T-helper 1 cell treated with Interleukin-12 subunit alpha and Interleukin-12 subunit beta and Interleukin-4 antibody, amounts not matched to agents 30 ng/mL and 1 ng/mL, for 36 hours (primary cell): ENCODE measurements at regions not wholly inside any gene's neighbourhood (a gene's known extent, or its start where the extent isn't known, plus 50 kb on each side); places are given as distances from the start of the nearest gene placed in this dataset.
"Not testable (repeated sequence)": the region's sequence is repeated elsewhere in the genome, so short reads cannot be mapped to it uniquely, and the experiment has no call there.

Source experiments
- intact Hi-C: fragments of 100-400 bp; cut with micrococcal nuclease; formaldehyde crosslinking; loops from one replicate; pipeline ENCODE4 v1.15.1; 2024

- intact Hi-C loops = not testable (repeated sequence)
Measured at GRCh38 chr2:111471791-111472530, 351.2 kb downstream of the BCL2L11 start.

DNA sequence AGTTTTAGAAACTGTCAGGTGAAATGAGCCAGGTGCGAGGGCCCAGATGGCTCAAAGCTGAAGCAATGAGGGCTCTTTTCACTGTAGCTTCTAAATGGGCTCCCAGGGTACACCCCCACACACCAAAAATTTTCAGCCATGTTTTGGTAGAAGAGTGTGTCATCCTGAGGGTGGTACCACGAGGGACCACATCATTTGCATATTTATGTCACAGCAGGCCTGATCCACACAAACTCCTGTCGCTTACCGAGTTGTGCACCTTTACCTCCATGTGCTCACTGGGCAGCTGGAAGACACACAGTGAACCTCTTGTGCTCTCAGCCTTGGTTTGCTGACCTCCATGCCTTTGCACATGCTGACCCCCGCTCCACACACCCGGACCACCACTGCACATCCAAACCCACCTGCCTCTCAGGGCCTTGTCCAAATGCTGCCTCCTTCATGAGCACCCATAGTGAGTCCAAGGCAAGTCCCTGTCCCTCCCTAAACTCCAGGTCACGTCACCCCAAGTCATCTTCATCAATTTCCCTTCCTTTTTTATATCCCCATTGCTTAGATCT, 352.2 kb downstream of the BCL2L11 start:
- intact Hi-C loops = not testable (repeated sequence)

DNA sequence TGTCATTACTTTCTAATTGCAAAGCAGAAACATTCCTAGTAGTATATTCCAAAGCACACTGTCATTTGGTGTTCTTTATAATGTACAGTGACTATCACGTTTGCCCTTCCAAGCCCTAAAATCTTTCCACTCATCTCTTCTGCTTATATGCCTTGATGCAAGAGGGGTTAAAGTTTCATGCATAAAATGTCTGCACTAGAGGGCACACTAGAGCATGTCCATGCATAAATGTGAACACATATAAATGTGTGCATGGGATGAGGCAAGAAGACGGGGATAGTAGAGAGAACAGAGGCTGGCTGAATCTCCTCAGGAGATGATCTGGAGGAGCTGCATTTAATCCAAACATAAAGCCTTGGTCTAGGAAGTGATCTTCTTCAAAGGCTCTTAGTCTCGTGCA, 352.8 kb downstream of the BCL2L11 start:
- intact Hi-C loops = not testable (repeated sequence)

DNA sequence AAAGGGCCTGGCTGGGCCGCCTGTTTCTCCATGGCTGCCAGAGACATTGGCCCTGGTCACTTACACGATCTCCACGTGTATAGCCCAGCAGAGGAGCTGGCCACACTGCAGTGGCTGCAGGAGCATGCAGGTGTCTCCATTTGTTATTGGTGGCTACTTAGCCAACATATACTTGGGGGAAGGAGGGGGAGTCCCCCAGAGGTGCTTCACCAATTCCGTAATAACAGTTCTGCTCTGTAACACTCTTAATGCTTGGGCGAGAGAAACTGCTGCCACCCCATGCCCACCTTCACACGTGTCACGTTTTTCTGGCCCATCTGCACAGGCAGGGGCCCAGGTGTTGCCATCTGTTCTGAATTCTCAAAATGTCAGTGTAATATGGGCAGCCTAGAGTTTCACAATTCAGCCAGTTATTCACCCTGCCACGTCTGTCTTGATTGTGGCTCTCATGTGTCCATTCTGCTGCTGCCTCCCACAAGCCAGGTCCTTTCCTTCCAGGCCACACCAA, 353.5 kb downstream of the BCL2L11 start:
- intact Hi-C loops = not testable (repeated sequence)

GRCh38 chr2:111478335-111478734, 357.6 kb downstream of the BCL2L11 start:
- intact Hi-C loops = not testable (repeated sequence)

DNA sequence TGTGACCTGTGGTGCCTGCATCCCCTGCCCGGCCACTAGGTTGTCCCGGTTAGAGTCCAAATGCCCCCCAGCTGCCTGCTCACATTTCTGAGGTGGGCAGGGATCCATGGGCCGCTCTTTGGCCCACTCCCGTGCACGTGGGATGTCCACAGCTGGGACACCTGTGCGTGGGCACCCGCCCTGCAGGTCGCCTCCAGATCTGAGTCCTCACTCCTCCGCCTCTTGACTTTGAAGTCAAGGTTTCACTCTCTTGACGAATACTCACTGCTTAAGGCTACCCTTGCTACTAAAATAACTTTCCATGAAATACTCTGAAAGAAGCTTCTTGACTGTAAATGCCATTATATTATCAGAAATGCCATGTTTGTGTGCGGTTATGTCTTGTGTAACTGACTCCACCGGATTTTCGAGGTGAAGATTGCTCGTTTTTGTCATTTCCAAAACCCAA, 358.2 kb downstream of the BCL2L11 start:
- intact Hi-C loops = not testable (repeated sequence)

- intact Hi-C loops = loop anchor here (10.0 kb wide), 2 partner anchors 155 to 225 kb away; no protein-coding TSS in a partner anchor
Measured at GRCh38 chr2:111480016-111480625, 359.4 kb downstream of the BCL2L11 start.

- intact Hi-C loops = loop anchor here (10.0 kb wide), 2 partner anchors 154 to 224 kb away; no protein-coding TSS in a partner anchor
Measured at GRCh38 chr2:111480633-111481032, 359.9 kb downstream of the BCL2L11 start.

DNA sequence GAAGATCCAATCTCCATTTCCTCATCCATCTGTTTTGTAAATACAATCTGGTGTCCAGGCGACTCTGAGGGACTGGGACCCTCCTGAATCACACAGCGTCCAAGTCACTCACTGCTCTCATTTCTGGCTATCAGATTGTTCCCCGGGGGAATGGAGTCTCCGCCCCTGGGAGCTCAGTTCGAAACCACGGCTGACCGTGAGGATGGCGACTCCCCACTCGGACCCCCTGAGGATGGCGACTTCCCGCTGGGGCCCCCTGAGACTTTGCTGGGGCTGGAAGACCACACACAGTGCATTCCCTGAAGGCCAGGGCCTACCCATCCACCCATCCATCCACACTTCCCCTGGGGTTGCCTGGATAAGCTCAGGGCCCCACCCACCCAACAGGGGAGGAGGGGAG, 360.5 kb downstream of the BCL2L11 start:
- intact Hi-C loops = loop anchor here (10.0 kb wide), 2 partner anchors 154 to 224 kb away; no protein-coding TSS in a partner anchor

- intact Hi-C loops = loop anchor here (10.0 kb wide), 2 partner anchors 152 to 222 kb away; no protein-coding TSS in a partner anchor
Measured at GRCh38 chr2:111482987-111483679, 362.4 kb downstream of the BCL2L11 start.

- intact Hi-C loops = loop anchor here (10.0 kb wide), 2 partner anchors 151 to 221 kb away; no protein-coding TSS in a partner anchor
Measured at GRCh38 chr2:111484097-111484496, 363.4 kb downstream of the BCL2L11 start.

GRCh38 chr2:111485895-111486294, 365.2 kb downstream of the BCL2L11 start:
- intact Hi-C loops = loop anchor here (10.0 kb wide), 2 partner anchors 149 to 219 kb away; no protein-coding TSS in a partner anchor

DNA sequence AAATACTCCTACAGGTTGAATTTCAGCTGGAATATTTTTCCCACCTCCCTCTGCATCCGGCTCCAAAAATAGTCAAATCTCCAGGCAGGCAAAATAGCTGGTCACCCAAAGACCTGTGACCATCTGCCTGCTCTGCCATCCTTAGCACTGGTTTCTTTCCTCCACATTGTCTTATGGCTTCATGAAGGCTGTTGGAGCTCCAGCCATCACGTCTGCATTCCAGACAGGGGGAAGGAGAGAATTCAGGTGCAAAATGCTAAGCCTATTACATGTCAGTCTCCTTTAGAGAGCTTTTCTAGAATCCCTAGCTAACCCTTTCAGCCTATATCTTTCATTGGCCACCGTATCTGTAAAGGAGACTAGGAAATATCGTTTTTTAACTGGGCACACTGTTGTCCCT, 367.7 kb downstream of the BCL2L11 start:
- intact Hi-C loops = loop anchor here (10.0 kb wide), 2 partner anchors 146 to 216 kb away; no protein-coding TSS in a partner anchor

- intact Hi-C loops = loop anchor here (10.0 kb wide), 2 partner anchors 145 to 215 kb away; no protein-coding TSS in a partner anchor
Measured at GRCh38 chr2:111489460-111489859, 368.7 kb downstream of the BCL2L11 start.

- intact Hi-C loops = not testable (repeated sequence)
Measured at GRCh38 chr2:111491181-111491580, 370.5 kb downstream of the BCL2L11 start.

DNA sequence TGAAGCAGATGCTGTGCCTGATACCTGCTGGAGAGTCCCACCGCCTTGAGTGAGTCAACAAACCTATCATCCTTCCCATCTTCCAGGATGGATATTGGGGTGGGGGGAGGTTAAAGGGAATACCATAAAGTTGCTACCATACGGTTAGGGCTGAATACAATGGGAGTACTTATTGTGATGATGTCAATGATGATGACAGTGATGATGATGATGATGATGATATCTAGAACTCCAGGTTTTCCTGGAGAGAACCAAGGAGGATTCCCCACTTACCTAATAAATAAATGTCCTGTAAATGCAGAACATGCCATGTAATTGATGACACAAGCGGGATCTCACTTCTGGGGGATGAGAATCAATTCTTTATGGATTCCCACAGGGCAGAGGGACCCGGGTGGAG, 370.9 kb downstream of the BCL2L11 start:
- intact Hi-C loops = not testable (repeated sequence)

GRCh38 chr2:111492995-111493719, 372.4 kb downstream of the BCL2L11 start:
- intact Hi-C loops = not testable (repeated sequence)

GRCh38 chr2:111493720-111494078, 373.0 kb downstream of the BCL2L11 start:
- intact Hi-C loops = not testable (repeated sequence)

GRCh38 chr2:111494288-111494980, 373.7 kb downstream of the BCL2L11 start:
- intact Hi-C loops = not testable (repeated sequence)

DNA sequence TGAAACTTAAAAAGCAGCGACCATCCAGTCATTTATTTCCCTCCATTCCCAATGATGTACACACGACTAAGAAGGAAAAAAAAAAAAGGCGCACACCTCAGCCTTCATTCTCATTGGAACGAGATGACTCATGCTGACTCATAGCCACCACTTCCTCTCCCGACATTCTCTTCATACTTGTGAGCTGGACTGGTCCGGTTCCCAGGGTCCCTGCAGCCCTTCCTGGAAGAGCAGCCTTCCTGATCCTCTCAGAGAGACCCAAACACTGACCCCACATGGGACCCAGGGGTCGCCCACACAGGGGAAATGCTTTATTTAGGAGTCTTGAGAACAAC, 374.2 kb downstream of the BCL2L11 start:
- intact Hi-C loops = not testable (repeated sequence)
